Adrenal gland (tissue), 9 donors: ENCODE measurements at regions not wholly inside any gene's neighbourhood (a gene's known extent, or its start where the extent isn't known, plus 50 kb on each side); places are given as distances from the start of the nearest gene placed in this dataset.

ENCODE experiments used
- DNase-seq, 7 donors: peaks; one replicate each; pipeline ENCODE4 v3.0.0-alpha.2; 2019 to 2020
- H3K27ac ChIP-seq, 5 donors: fragments of 200-600 bp; sonication (generic) in 4 of 5; 1 replicate in 3 of 5; 2 replicates in 2 of 5; pipeline versions ENCODE4 v1.5.1 to v1.8.0; 2016 to 2020; ENCODE audit warnings: mild to moderate bottlenecking in 1 of 5
- H3K27me3 ChIP-seq: fragments of 200-600 bp; 2 replicates; pipeline ENCODE4 v1.8.0; 2021
- H3K36me3 ChIP-seq, 2 donors: fragments of 200-600 bp; replicated peaks in 1 of 2; 1 replicate in 1 of 2; 2 replicates in 1 of 2; pipeline versions ENCODE4 v1.5.1 to v1.8.0; 2018 to 2022
- H3K4me1 ChIP-seq, 2 donors: fragments of 200-600 bp; replicated peaks in 1 of 2; 1 replicate in 1 of 2; 2 replicates in 1 of 2; pipeline versions ENCODE4 v1.5.1 to v1.8.0; 2018 to 2021
- H3K4me3 ChIP-seq, 4 donors: fragments of 200-600 bp; sonication (generic) in 3 of 4; one replicate each; pipeline ENCODE4 v1.5.1; 2016 to 2018
- H3K9me3 ChIP-seq, 3 donors: fragments of 200-600 bp; sonication (generic) in 1 of 3; replicated peaks in 1 of 3; 1 replicate in 2 of 3; 2 replicates in 1 of 3; pipeline versions ENCODE4 v1.5.1 to v1.8.0; 2016 to 2021
- CTCF ChIP-seq, 6 experiments: fragments of 450-650 bp in 4 of 6; fragments of 200-600 bp in 2 of 6; sonication (generic) in 1 of 6; IDR thresholded peaks; 1 replicate in 5 of 6; 2 replicates in 1 of 6; pipeline versions ENCODE4 v1.5.1 to v1.8.0; 2016 to 2021; ENCODE audit warnings: antibody characterized with exemption in 6 of 6, mild to moderate bottlenecking in 2 of 6, moderate library complexity in 1 of 6
- POLR2A ChIP-seq, 2 donors: fragments of 450-650 bp; IDR thresholded peaks; one replicate each; pipeline ENCODE4 v1.6.1; 2017; ENCODE audit warnings: antibody characterized with exemption in 2 of 2, mild to moderate bottlenecking in 2 of 2, moderate library complexity in 1 of 2
- WGBS, 4 donors: extraction: QIAGEN DNeasy Blood & Tissue Kit in 2 of 4; methylation state at CpG; one replicate each; pipeline versions ENCODE4 v1.1.5 to v1.1.7; 2013 to 2017; 5-methylcytosine and 5-hydroxymethylcytosine counted together
- intact Hi-C, 2 donors: fragments of 100-400 bp; cut with DNase I; formaldehyde crosslinking; loops; one replicate each; pipeline versions ENCODE4 v1.14.1 to v1.15.0; 2022 to 2023
- donor health status: healthy with polysubstance abuse.
- donor health status: Bipolar disorder and iron deficiency.
- donor health status: DM: yes; HTN: yes; CAD: no.
- donor health status: DM: no; HTN: no; CAD: no.
- donor health status: DM: no; HTN: no; CAD: no.

GRCh38 chr4:8687083-8687482 is 94.5 kb downstream of the CPZ start:
- no peak overlapping the region for H3K27ac ChIP-seq
- no peak overlapping the region for H3K4me3 ChIP-seq
- no peaks in the 10 kb centered on the region for H3K36me3 ChIP-seq
- 81 to 94% (median 83%) methylated on average over 1 of the region's 1 CpG for WGBS, 4 donors
- H3K4me1 ChIP-seq, result no peaks in the 10 kb centered on the region
- no peak for DNase-seq
- H3K27me3 ChIP-seq, result peaks cover 20% of the 10 kb centered on the region
- TF ChIP-seq POLR2A (IDR thresholded peaks at IDR 0.05) (no peak), CTCF (IDR thresholded peaks at IDR 0.05) (no peak)
- intact Hi-C loops, result no loop called here
- H3K9me3 ChIP-seq, result no peaks in the 10 kb centered on the region

- no peaks in the 10 kb centered on the region for H3K36me3 ChIP-seq
- TF ChIP-seq CTCF (IDR thresholded peaks at IDR 0.05) (no peak), POLR2A (IDR thresholded peaks at IDR 0.05) (no peak)
- no peaks in the 10 kb centered on the region for H3K9me3 ChIP-seq
- peaks cover 20% of the 10 kb centered on the region for H3K27me3 ChIP-seq
- no peaks in the 10 kb centered on the region for H3K4me1 ChIP-seq
- H3K27ac ChIP-seq, result no peak overlapping the region
- no peak overlapping the region for H3K4me3 ChIP-seq
- intact Hi-C loops, result no loop called here
- DNase-seq, result no peak
- 74 to 87% (median 74%) methylated on average over 6 of the region's 6 CpGs for WGBS, 4 donors
These were observed 93.3 kb downstream of the CPZ start for GRCh38 chr4:8685831-8686230.

GRCh38 chr4:8683462-8683861 is 90.9 kb downstream of the CPZ start:
- DNase-seq, result no peak
- intact Hi-C loops, result no loop called here
- 80 to 91% (median 84%) methylated on average over 5 of the region's 5 CpGs for WGBS, 4 donors
- no peaks in the 10 kb centered on the region for H3K36me3 ChIP-seq
- H3K9me3 ChIP-seq, result no peaks in the 10 kb centered on the region
- H3K27me3 ChIP-seq, result peaks cover 11% of the 10 kb centered on the region
- no peak overlapping the region for H3K27ac ChIP-seq
- no peaks in the 10 kb centered on the region for H3K4me1 ChIP-seq
- no peak overlapping the region for H3K4me3 ChIP-seq
- TF ChIP-seq POLR2A (IDR thresholded peaks at IDR 0.05), result no peak
- no peak for TF ChIP-seq CTCF (IDR thresholded peaks at IDR 0.05)

GRCh38 chr4:8682725-8683124 is 90.2 kb downstream of the CPZ start:
- H3K4me1 ChIP-seq, result no peaks in the 10 kb centered on the region
- no peak overlapping the region for H3K27ac ChIP-seq
- H3K4me3 ChIP-seq, result no peak overlapping the region
- peaks cover 6% of the 10 kb centered on the region for H3K27me3 ChIP-seq
- intact Hi-C loops, result no loop called here
- 34 to 50% (median 44%) methylated on average over 5 to 10 of the region's 10 CpGs for WGBS, 4 donors
- DNase-seq, result no peak
- TF ChIP-seq POLR2A (IDR thresholded peaks at IDR 0.05) (no peak), CTCF (IDR thresholded peaks at IDR 0.05) (no peak)
- no peaks in the 10 kb centered on the region for H3K9me3 ChIP-seq
- H3K36me3 ChIP-seq, result no peaks in the 10 kb centered on the region
